OCI-M2 (cell line): ENCODE measurements at regions not wholly inside any gene's neighbourhood (a gene's known extent, or its start where the extent isn't known, plus 50 kb on each side); places are given as distances from the start of the nearest gene placed in this dataset.

Experiments
- DNase-seq: peaks from one replicate; lab custom pipeline; 2025; ENCODE audit not compliant: unreplicated experiment; lab: John Stamatoyannopoulos, UW

DNA sequence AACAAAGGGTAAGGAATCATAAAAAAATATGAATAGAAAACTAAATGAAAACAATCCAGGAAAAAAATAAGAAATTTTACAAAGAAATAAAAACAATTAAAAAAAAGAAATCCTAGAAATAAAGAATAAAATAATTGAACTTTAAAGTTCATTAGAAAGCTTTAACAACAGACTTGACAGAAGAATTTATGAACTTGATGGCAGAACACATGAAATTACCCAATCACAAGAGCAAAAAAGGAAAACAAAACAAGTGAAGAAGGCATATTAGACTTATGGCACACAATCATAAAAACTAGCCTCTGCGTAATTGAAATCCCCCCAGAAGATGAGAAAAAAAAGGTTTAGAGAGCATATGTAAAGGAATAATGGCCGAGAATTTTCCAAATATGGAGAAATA lies 802.5 kb upstream of the B3GALT2 start:
- no peak for DNase-seq

DNA sequence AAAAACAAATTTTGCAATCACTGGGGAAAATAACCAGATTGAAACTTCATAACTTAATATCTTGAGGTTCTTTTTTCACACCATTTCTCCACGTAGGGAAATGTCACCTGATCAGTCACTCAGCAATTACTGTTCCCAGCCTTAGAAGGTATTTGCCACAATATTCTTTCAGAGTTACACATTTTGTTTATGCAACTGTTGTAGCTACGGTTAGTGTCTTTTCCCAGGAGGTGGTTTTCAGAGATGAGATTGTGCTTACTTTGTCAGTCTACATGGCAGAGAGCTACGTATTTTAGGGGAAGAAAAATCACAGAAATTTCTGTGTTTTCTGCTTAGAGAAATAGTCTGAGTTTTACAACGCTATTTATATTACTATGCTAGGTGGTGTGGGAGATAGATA lies 792.8 kb upstream of the B3GALT2 start:
- DNase-seq = no peak

DNA sequence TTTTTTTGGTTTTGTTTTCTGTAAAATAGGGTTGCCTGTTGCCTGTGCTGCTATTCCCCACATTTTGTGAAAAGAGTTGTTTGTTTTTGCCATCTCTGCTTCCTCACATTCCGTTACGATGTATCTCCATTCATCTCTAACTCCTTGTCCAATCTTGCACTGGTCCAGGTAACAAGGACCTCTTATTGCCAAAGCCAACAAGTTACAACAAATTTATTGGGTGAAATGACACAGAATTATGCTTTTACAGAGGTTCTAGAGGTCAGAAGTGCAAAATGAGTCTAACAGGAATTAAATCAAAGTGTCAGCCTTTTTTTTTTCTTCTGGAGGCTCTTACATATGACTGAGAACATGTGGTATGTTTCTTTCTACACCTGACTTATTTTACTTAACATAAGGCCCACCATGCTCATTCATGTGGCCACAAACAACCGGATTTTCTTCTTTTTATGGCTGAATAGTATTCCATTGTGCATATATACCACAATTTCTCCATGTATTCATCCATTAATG lies 787.9 kb upstream of the B3GALT2 start:
- no peak for DNase-seq

DNA sequence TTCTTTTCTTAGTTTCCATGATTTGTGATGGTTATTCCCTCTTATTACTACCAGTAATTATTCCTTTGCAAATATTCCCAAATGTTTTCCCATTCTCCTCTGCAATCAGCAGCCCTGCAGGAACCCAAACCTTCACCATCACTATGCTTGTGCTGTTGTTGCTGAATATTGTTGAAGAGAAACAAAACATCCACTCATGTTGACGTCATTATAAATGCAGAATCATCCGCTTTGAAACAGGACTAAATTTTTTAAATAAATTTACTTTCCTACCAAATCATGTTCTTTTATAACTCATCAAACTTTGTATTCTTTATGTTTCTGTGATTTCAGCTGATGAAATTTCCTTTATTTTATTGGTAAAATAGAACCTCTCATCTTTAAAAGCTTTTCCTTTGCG lies 787.0 kb upstream of the B3GALT2 start:
- no peak for DNase-seq

DNA sequence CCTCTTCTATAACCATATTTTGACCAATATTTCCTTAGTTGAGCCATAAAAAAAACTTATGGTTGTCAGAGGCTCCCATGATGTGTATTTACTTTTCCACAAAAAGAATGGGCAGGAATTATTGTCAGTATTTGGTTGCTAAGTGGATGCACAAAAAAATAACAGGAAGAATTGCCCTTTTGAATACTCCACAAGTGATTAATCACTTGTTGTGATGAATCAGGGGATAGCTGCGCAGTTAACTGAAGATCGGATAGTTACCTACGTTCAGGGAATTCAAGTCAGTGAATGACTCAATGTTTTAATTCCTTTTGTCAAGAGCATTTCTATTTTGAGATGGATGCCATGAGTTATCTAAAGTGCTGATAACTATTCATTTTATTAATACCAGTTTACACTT lies 785.2 kb upstream of the B3GALT2 start:
- DNase-seq = no peak

DNA sequence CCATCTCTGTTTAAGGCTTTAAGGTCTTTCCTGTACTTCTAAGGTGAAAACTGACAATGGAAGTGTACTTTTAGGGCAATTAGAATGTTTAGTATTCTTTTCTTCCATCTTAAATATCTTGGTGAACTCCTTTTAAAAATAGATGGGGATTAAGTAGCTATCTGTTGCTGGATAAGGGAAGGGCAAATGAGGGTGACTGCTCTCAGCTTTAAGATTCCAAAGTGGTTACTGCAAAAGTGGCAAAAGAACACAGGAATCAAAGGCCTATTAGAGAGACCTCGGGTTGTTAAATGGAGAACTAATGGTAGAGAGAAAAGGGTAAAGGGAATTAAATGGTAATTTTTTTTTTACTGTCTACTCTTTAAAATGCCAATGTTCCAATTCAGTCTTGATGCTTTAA lies 774.1 kb upstream of the B3GALT2 start:
- DNase-seq = no peak

DNA sequence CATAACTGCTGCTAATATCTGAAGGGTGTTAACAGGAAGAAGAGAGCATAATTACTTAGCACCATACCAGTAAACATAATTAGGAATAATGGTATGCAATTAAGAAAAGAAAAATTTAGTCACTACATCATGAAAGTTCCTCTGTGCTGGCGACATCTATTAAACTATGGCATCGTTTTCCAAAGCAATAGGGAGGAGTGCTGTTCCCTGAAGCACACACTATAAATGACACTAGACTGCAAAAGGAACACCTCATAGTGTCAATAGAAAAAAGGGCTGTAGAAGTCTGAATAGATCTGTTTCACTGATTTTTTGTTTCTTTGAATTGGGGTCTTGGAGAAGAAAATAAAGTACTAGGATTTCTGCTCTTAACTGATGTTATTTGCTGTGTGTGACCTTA lies 773.6 kb upstream of the B3GALT2 start:
- no peak for DNase-seq

DNA sequence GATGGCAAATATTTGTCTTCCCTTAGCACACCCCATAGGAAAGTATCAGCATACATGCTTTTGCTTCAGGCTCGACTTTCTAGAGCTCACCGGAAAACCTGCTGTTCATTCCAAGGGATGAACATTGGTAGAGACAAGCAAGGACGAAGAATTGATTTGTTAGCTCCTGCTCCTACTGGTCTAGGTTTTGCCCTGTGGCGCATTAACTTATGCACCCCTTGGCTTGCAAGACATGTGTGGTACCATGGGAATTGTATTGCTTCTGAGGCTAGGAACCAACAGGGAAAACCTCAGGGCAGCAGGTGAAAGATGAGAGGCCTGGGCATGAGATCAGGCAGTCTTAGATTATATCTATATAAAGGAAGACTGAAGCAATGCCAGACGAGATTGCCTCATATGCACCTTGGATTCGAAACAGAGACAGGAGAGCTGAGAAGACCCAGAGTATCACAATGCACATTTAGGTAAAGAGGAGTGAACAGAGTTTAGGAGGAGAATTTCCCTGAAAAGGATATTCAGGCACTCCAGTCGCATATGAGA lies 771.2 kb upstream of the B3GALT2 start:
- DNase-seq = no peak

DNA sequence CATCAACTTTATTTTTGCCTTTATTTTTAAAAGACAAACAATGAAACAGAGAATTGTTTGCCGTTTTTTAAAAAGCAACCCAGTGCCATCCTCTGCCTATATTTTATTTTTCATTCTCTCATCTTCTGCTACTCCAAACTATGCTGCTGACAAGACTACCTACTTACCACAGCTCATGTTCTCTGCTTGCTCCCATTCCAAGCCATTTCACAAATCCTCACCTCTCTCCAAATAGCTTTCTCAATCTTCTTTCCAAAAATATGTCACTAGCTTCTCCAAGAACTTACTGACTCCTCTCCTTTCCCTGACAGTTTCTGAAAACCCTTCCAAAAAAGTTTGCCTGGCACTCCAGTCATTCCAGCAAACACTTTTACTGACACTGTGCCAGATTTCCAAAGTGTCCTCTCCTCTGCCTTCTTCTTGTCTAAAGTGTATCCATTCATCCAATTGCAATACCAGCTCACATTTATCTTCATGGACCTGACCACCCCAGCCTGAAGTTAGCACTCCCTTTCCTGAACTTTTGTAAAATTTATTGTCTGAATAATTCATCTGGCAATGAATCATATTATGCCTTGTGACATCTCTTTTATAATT lies 766.5 kb upstream of the B3GALT2 start:
- DNase-seq = no peak

DNA sequence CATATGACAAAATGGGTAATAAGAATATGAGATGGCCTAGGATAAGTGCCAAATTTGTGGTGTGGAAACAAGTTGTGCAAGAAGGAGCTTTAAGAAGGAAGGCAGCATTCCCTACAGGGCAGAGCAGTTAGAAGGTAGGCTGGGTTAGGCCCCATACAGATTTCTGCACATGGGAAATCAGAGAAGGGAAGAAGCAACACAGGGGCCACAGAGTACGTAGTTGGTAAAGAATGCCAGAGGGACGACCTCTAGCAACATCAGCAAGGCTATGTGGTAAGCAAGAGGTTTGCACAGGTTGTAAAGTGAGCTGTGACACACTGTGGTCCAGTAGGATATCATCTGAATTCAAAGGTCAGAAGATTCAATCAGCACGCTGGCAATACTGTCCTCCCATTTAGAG lies 765.6 kb upstream of the B3GALT2 start:
- DNase-seq = no peak

DNA sequence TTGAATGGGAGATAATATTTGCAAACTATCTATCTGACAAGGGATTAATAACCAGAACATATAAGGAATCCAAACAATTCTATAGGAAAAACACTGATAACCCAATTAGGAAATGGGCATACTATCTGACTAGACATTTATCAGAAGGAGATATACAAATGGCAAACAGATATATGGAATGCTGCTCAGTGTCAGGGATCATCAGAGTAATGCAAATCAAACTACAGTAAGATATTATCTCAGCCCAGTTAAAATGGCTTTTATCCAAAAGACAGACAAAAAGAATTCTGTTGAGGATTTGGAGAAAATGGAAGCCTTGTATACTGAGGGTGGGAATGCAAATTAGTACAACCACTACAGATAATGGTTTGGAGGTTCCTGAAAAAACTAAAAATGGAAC lies 758.0 kb upstream of the B3GALT2 start:
- DNase-seq = no peak

DNA sequence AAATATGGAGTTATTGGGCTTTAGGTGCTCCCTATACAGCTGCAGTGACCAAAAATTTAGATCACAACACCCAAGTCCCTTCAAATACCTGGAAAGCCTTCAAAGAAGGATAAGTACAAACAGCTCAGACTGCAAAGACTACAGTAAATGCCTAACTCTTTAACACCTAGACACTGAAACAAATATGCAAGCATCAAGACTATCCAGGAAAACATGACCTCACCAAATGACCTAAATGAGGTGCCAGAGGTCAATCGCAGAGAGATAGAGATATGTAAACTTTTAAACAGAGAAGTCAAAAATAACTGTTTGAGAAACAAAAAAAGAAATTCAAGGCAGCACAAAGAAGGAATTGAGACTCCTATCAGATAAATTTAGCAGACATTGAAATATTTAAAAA lies 753.8 kb upstream of the B3GALT2 start:
- DNase-seq = no peak

DNA sequence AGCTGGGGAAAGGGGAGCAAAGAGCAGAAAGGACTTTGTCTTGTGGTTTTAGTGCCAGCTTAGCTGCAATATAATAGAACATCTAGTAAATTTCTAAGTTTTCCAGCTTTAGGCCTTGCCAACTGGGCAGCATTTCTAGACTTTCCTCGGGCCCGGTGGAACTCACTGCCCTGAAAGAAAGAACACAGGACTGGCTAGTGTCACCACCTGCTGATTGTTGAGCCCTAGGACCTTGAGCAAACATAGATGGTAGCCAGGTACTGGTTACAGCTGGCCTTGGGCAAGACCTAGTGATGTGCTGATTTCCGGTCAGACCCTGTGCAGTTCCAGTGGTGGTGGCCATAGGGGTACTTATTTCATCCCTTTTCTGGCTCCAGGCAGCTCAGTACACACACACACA lies 753.2 kb upstream of the B3GALT2 start:
- no peak for DNase-seq

DNA sequence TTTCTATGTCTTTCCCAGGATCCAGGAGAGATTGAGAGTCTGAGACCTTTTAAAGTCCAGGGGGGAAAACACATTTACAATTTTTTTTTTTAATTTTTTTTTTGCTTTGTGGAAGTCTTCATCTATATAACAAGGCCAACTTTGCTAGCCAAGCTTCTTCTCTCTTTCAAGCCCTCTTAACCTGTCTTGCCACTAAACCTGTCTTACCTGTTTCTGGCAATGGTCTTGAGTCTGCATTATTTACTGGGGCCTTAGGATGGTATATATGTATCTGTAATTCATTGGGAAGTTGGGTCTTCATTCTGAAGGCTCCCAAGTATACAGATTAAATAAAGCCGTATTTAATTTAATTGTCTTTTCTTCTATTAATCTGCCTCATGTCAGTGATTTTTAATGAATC lies 750.9 kb upstream of the B3GALT2 start:
- no peak for DNase-seq

DNA sequence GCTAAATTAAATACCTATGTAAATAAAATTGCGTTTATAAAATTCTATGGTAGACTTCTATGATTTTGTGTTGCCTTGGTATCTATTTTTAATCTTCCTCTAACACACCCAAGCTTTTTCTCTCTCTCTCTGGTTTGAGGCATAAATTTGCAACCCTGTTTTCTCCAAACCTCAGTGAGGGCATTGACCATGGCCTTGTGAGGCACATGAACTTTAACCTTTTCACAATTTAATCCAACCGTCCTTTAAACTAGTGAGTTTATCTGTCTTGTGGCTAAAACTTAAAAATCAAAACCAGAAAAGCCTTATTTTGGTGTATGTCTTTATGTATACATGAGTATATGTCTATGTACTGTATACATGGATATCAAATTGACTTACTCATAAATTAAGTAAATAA lies 746.6 kb upstream of the B3GALT2 start:
- no peak for DNase-seq

DNA sequence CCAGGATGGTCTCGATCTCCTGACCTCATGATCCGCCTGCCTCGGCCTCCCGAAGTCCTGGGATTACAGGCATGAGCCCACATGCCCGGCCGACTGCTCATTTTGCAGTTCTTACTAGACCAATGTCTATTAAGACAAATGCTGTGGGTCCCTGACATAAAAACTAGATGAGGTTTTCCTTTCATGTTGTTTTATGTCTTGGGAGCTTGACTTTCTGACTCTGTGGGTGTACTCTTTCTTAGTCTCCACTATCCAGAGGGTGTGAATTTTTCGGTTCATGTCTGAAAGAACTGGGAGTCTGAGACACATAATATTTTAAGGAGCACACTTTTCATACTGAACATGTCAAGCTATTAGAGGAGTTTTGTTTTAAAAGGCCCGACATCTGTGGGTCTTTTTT lies 744.9 kb upstream of the B3GALT2 start:
- no peak for DNase-seq

DNA sequence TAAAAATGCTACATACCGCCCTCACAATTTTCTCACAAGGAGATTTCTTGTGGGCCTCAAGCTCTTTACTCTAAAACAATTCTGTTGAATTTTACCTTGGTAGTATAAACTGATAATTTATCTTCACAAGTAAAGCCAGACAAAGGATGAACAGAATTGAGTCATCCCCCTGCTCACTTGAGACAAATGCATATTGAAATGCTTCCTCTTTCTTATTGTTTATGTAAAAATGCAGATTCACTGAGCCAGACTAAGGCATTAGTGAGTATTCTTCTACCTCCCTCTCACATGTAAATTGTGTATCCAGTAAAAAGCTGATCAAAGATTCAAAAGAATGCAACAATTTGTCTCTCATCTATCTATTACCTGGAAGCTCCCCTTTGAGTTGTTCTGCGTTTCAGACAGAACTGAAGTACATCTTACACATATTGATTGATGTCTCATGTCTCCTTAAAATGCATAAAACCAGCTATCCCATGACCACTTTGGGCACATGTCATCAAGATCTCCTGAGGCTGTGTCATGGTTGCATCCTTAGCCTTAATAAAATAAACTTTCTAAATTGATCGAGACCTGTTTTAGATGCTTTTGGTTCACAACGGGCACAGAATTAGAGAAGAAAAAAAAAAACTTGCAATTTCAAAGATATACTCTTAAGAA lies 743.1 kb upstream of the B3GALT2 start:
- no peak for DNase-seq

DNA sequence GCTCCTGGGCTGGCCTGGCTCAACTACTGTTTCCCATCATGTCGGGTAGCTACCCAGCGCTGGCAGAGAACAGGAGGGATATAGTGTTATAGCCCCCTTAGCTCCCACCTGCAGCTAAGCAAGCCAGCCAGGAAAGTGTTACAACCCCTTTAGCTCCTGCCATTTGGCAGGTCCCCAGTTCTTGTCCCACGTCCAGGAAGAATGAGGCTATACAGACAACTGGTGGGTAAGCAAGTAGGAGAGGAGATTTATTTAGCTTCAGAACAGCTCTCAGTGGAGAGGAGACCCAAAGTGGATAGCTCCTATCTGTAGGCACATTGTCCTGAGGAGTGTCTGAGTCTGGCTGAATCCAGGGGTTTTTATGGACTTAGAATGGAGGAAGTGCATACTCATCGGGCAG lies 741.1 kb upstream of the B3GALT2 start:
- no peak for DNase-seq

DNA sequence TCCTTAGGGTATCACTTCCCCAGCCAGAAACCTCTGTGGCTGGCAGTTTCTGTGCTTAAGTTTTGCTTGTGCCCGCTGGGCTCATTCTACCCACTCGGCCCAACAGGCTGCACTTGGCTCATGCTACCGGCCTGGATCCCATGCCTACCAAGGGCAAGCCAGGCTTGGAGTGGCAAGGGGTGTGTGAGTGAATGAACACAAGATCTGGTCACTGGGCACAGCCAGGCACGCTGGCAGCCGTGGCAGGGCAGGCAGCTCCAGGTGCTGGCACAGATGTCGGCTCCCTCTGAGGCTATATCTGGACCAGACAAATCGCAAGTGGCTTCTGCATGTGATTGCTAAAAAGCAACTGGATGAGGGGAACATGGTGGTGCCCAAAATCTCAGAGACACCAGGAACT lies 740.5 kb upstream of the B3GALT2 start:
- DNase-seq = no peak

DNA sequence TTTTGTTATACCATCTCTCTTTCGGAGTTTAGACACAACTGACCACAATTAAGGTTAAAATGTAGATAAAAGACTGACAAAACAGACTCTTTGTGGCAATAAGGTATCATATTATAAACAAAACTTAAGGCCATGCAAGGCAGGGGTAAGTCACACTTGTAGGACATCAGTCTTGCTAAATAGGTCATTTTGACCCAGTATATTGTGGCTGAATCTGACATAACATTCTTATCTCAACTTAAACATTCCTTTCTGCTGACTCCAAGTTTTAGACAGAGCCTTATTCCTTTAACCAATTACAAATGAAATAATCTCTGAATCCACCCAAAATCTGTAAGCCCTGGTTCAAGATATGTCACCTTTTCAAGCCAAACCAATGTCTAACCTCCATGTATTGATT lies 733.4 kb upstream of the B3GALT2 start:
- no peak for DNase-seq

DNA sequence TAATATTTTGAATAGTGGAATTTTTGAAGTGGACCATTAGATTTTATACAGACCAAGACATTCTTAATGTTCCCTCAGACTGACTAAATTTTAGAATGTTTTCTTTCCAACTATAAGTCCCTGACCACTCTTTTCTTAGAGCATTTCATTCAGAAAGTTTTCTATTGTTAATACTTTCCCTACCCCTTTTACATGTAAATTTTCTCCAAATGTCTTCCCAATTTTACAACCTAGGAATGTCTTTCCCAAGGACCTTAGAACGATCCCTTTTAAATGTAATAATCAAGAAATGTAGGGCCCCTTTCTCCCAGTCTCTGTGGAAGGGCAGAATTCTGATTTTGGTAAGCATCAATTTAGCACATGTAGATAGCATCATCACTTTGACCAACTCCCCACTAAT lies 730.0 kb upstream of the B3GALT2 start:
- DNase-seq = no peak

DNA sequence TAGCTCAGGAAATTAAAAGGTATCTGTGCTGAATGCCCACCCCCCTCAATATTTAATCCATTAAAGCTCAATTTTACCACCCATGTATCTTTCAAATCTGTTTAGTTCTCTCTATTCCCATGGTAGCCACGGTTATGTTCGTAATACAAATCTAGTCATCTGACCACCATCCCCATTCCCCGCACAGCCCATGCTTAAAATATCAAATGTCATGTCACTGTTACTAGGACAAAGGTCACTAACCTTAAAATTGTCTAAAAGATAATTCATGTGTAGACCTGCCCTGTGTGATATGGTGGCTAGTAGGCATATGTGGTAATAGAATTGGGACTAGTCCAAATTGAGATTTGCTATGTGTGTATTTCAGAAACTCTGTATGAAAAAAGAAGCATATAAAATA lies 728.5 kb upstream of the B3GALT2 start:
- no peak for DNase-seq
